ENCODE measurements at regions not wholly inside any gene's neighbourhood (a gene's known extent, or its start where the extent isn't known, plus 50 kb on each side); places are given as distances from the start of the nearest gene placed in this dataset.
"Not testable (repeated sequence)": the region's sequence is repeated elsewhere in the genome, so short reads cannot be mapped to it uniquely, and the experiment has no call there.

GRCh38 chr10:28130267-28130666 lies 131.4 kb upstream of the ODAD2 start:
- no peak for DNase-seq (ENCODE audit: low read depth)

- DNase-seq (ENCODE audit: low read depth) = no peak
These were observed 129.0 kb upstream of the ODAD2 start for GRCh38 chr10:28127881-28128280.

GRCh38 chr10:28125701-28126100 lies 126.8 kb upstream of the ODAD2 start:
- DNase-seq (ENCODE audit: low read depth) = no peak

GRCh38 chr10:28120795-28121194 lies 121.9 kb upstream of the ODAD2 start:
- DNase-seq (ENCODE audit: low read depth) = no peak

- DNase-seq (ENCODE audit: low read depth) = no peak
These were observed 121.3 kb upstream of the ODAD2 start for GRCh38 chr10:28120043-28120749.

- DNase-seq (ENCODE audit: low read depth) = no peak
These were observed 120.2 kb upstream of the ODAD2 start for GRCh38 chr10:28118985-28119628.

- DNase-seq (ENCODE audit: low read depth) = no peak
These were observed 114.3 kb upstream of the ODAD2 start for GRCh38 chr10:28113202-28113601.

- DNase-seq (ENCODE audit: low read depth) = no peak
These were observed 112.8 kb upstream of the ODAD2 start for GRCh38 chr10:28111712-28112111.

- DNase-seq (ENCODE audit: low read depth) = no peak
These were observed 106.7 kb upstream of the ODAD2 start for GRCh38 chr10:28105561-28105960.

GRCh38 chr10:28097633-28098032 lies 98.8 kb upstream of the ODAD2 start:
- no peak for DNase-seq (ENCODE audit: low read depth)

- no peak for DNase-seq (ENCODE audit: low read depth)
These were observed 97.0 kb upstream of the ODAD2 start for GRCh38 chr10:28095791-28096378.

- no peak for DNase-seq (ENCODE audit: low read depth)
These were observed 95.2 kb upstream of the ODAD2 start for GRCh38 chr10:28094121-28094520.

GRCh38 chr10:28091913-28092312 lies 93.0 kb upstream of the ODAD2 start:
- no peak for DNase-seq (ENCODE audit: low read depth)

GRCh38 chr10:28090506-28090905 lies 91.6 kb upstream of the ODAD2 start:
- DNase-seq (ENCODE audit: low read depth) = no peak

GRCh38 chr10:28089467-28089866 lies 90.6 kb upstream of the ODAD2 start:
- DNase-seq (ENCODE audit: low read depth) = peak; percentile 52

GRCh38 chr10:28087661-28088351 lies 88.9 kb upstream of the ODAD2 start:
- DNase-seq (ENCODE audit: low read depth) = peak; percentile 68

- not testable (repeated sequence) for DNase-seq (ENCODE audit: low read depth)
These were observed 86.9 kb upstream of the ODAD2 start for GRCh38 chr10:28085760-28086159.

- DNase-seq (ENCODE audit: low read depth) = no peak
These were observed 84.0 kb upstream of the ODAD2 start for GRCh38 chr10:28082885-28083284.

GRCh38 chr10:28082316-28082715 lies 83.4 kb upstream of the ODAD2 start:
- no peak for DNase-seq (ENCODE audit: low read depth)

- DNase-seq (ENCODE audit: low read depth) = peak; percentile 77
These were observed 79.0 kb upstream of the ODAD2 start for GRCh38 chr10:28077889-28078288.

GRCh38 chr10:28075424-28075823 lies 76.5 kb upstream of the ODAD2 start:
- no peak for DNase-seq (ENCODE audit: low read depth)

GRCh38 chr10:28072573-28072972 lies 73.7 kb upstream of the ODAD2 start:
- DNase-seq (ENCODE audit: low read depth) = peak; percentile 43

Data from HS-5 (cell line).